K562 (cell line): ENCODE measurements at regions not wholly inside any gene's neighbourhood (a gene's known extent, or its start where the extent isn't known, plus 50 kb on each side); places are given as distances from the start of the nearest gene placed in this dataset.
"Not testable (repeated sequence)": the region's sequence is repeated elsewhere in the genome, so short reads cannot be mapped to it uniquely, and the experiment has no call there.

Experiments used
- ATAC-seq: fragments of 200-7000 bp; cut with Tn5 transposase; 3 replicates; pipeline ENCODE4 v1.9.1; 2020; ENCODE audit warnings: moderate library complexity
- BruUV-seq: library from RNA; stranded (reverse); fragments of 400-500 nt; replicated peaks from 2 replicates; lab custom pipeline; 2021; lab: Mats Ljungman, UMichigan
- CTCF ChIA-PET: fragments of 300-600 bp; formaldehyde crosslinking; extraction: SDS; loops from one replicate; lab custom pipeline; 2021; ENCODE audit warnings: low intra/inter-chr PET ratio; lab: Yijun Ruan, JAX
- POLR2A ChIA-PET: fragments of 300-600, 350-650 bp; sonication (Branson Sonifier 250); formaldehyde crosslinking; extraction: SDS; loops from one replicate; lab custom pipeline; 2021; ENCODE audit warnings: antibody characterized with exemption, inconsistent platforms; lab: Yijun Ruan, JAX
- DNase-seq, 4 experiments: peaks; one replicate each; pipeline versions ENCODE4 v3.0.0 to v3.0.0-alpha.2; 2011 to 2018; ENCODE audit warnings: low spot score in 3 of 4, mixed read lengths in 3 of 4; ENCODE audit errors: extremely low read depth in 1 of 4
- FAIRE-seq: peaks from 2 replicates; lab custom pipeline; 2011; peaks lifted over from hg19 to GRCh38; lab: Jason Lieb, UNC
- H2AFZ ChIP-seq: 2 replicates; pipeline ENCODE4 v1.6.0; 2011; ENCODE audit warnings: low read depth, low read length, control low read depth, inconsistent platforms
- H3K27ac ChIP-seq: fragments of 200-600 bp; 3 replicates; pipeline ENCODE4 v1.8.0; 2011; ENCODE audit warnings: low read depth, mild to moderate bottlenecking, control low read depth, inconsistent platforms, low read length, moderate library complexity, mixed read lengths; ENCODE audit errors: extremely low read depth
- H3K27me3 ChIP-seq, 2 experiments: fragments of 300-600 bp in 1 of 2; 2 replicates in 1 of 2; 3 replicates in 1 of 2; pipeline versions ENCODE4 v1.6.0 to v1.8.0; 2011; ENCODE audit warnings: inconsistent platforms in 2 of 2, low read length in 2 of 2, mild to moderate bottlenecking in 1 of 2, mixed read lengths in 1 of 2, moderate library complexity in 1 of 2; ENCODE audit not compliant: control insufficient read depth in 2 of 2, insufficient read depth in 2 of 2
- H3K36me3 ChIP-seq: fragments of 300-600 bp; 3 replicates; pipeline ENCODE4 v1.8.0; 2011; ENCODE audit warnings: mild to moderate bottlenecking, low read length, inconsistent platforms; ENCODE audit not compliant: control insufficient read depth, insufficient read depth
- H3K4me1 ChIP-seq, 2 experiments: fragments of 200-600 bp in 1 of 2; replicated peaks in 1 of 2; 2 replicates in 1 of 2; 3 replicates in 1 of 2; pipeline versions ENCODE4 v1.5.1 to v1.8.0; 2011; ENCODE audit warnings: inconsistent platforms in 2 of 2, low read length in 2 of 2, mild to moderate bottlenecking in 1 of 2, mixed read lengths in 1 of 2, moderate library complexity in 1 of 2; ENCODE audit not compliant: control insufficient read depth in 2 of 2, insufficient read depth in 2 of 2
- H3K4me2 ChIP-seq: 2 replicates; pipeline ENCODE4 v1.6.1; 2011; ENCODE audit warnings: low read length, control low read depth, inconsistent platforms, mixed read lengths; ENCODE audit not compliant: insufficient read depth
- H3K4me3 ChIP-seq: fragments of 200-600 bp; sonication (generic), shearing (Covaris generic); 2 replicates; pipeline ENCODE4 v1.5.1; 2016; ENCODE audit warnings: control low read depth, inconsistent platforms
- H3K79me2 ChIP-seq: fragments of 200-600 bp; 3 replicates; pipeline ENCODE4 v1.8.0; 2011; ENCODE audit warnings: low read length, inconsistent platforms; ENCODE audit not compliant: control insufficient read depth, insufficient read depth
- H3K9ac ChIP-seq, 2 experiments: 2 replicates each; pipeline versions ENCODE4 v1.6.0 to v1.6.1; 2011; ENCODE audit warnings: low read depth in 2 of 2, low read length in 2 of 2, control low read depth in 1 of 2, inconsistent platforms in 1 of 2, mild to moderate bottlenecking in 1 of 2, mixed read lengths in 1 of 2; ENCODE audit not compliant: insufficient read depth in 1 of 2
- H3K9me1 ChIP-seq: one replicate; pipeline ENCODE4 v1.6.0; 2011; ENCODE audit warnings: inconsistent platforms, mild to moderate bottlenecking, low read length, moderate library complexity; ENCODE audit not compliant: control insufficient read depth, insufficient read depth
- H3K9me3 ChIP-seq: replicated peaks from 2 replicates; pipeline ENCODE4 v1.5.1; 2011; ENCODE audit warnings: low read depth, low read length, inconsistent platforms; ENCODE audit not compliant: control insufficient read depth, insufficient read depth
- H4K20me1 ChIP-seq: replicated peaks from 2 replicates; pipeline ENCODE4 v1.6.1; 2011; ENCODE audit warnings: low read length, inconsistent platforms, mixed read lengths; ENCODE audit not compliant: control insufficient read depth, insufficient read depth
- ZNF507 ChIP-seq: conservative IDR thresholded peaks from 2 replicates; pipeline ENCODE4 v1.6.1; 2017; ENCODE audit warnings: missing genetic modification characterization, missing compliant biosample characterization
- in situ Hi-C: fragments of 300-500 bp; cut with MboI; formaldehyde crosslinking; loops from 4 replicates; pipeline ENCODE4 v1.15.0; 2018; ENCODE audit warnings: inconsistent platforms, mixed read lengths
- intact Hi-C: fragments of 100-400 bp; cut with micrococcal nuclease; formaldehyde crosslinking; loops from 2 replicates; pipeline ENCODE4 v1.14.2; 2022
- TF ChIP-seq, protein P1 (sequence below), 2 experiments: fragments of 450-650 bp; IDR thresholded peaks; 2 replicates each; pipeline ENCODE4 v1.6.1; 2018; ENCODE audit warnings: mild to moderate bottlenecking in 2 of 2, low read depth in 1 of 2; ENCODE audit not compliant: partially characterized antibody in 2 of 2

- in situ Hi-C loops, intact Hi-C loops: not testable (repeated sequence)
These were observed 483.8 kb downstream of the ADCYAP1 start for GRCh38 chr18:1388468-1388867.

More at GRCh38 chr18:1388468-1388867, 483.8 kb downstream of the ADCYAP1 start:
- H3K27me3 ChIP-seq, H2AFZ ChIP-seq, BruUV-seq, FAIRE-seq, ATAC-seq, H3K4me1 ChIP-seq, H3K9me1 ChIP-seq, DNase-seq, H3K4me2 ChIP-seq, H4K20me1 ChIP-seq, H3K9ac ChIP-seq, H3K27ac ChIP-seq, H3K36me3 ChIP-seq, H3K9me3 ChIP-seq, H3K4me3 ChIP-seq, CTCF ChIA-PET, POLR2A ChIA-PET: not testable (repeated sequence)
- H3K79me2 ChIP-seq, result peaks cover 85% of the 10 kb centered on the region
- peak; percentile 56; the same call in 1 of the 2 replicates for TF ChIP-seq ZNF507 (tag)
- TF ChIP-seq, protein P1, sequence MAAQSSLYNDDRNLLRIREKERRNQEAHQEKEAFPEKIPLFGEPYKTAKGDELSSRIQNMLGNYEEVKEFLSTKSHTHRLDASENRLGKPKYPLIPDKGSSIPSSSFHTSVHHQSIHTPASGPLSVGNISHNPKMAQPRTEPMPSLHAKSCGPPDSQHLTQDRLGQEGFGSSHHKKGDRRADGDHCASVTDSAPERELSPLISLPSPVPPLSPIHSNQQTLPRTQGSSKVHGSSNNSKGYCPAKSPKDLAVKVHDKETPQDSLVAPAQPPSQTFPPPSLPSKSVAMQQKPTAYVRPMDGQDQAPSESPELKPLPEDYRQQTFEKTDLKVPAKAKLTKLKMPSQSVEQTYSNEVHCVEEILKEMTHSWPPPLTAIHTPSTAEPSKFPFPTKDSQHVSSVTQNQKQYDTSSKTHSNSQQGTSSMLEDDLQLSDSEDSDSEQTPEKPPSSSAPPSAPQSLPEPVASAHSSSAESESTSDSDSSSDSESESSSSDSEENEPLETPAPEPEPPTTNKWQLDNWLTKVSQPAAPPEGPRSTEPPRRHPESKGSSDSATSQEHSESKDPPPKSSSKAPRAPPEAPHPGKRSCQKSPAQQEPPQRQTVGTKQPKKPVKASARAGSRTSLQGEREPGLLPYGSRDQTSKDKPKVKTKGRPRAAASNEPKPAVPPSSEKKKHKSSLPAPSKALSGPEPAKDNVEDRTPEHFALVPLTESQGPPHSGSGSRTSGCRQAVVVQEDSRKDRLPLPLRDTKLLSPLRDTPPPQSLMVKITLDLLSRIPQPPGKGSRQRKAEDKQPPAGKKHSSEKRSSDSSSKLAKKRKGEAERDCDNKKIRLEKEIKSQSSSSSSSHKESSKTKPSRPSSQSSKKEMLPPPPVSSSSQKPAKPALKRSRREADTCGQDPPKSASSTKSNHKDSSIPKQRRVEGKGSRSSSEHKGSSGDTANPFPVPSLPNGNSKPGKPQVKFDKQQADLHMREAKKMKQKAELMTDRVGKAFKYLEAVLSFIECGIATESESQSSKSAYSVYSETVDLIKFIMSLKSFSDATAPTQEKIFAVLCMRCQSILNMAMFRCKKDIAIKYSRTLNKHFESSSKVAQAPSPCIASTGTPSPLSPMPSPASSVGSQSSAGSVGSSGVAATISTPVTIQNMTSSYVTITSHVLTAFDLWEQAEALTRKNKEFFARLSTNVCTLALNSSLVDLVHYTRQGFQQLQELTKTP (IDR thresholded peaks at IDR 0.05; ENCODE audit: low read depth in 1 of 2, partially characterized antibody in 2 of 2), result peak in 1 of 2 experiments; percentile 98
